Activated naive CD4-positive, alpha-beta T cell treated with anti-CD3 and anti-CD28 coated beads, Interleukin-2, amount 50 U/mL, for 72 hours (primary cell): ENCODE measurements at regions not wholly inside any gene's neighbourhood (a gene's known extent, or its start where the extent isn't known, plus 50 kb on each side); places are given as distances from the start of the nearest gene placed in this dataset.

ENCODE experiments used
- ATAC-seq, 2 donors: fragments of 150-1000 bp; cut with Tn5 transposase; 2 replicates each; pipeline ENCODE4 v1.10.0; 2021; ENCODE audit warnings: mild to moderate bottlenecking in 2 of 2, moderate library complexity in 2 of 2
- DNase-seq, 2 donors: peaks; one replicate each; pipeline ENCODE4 v3.0.0; 2021 to 2022; ENCODE audit warnings: low spot score in 2 of 2
- H3K27ac Mint-ChIP-seq, 2 donors: one replicate each; pipeline ENCODE4 v1.8.0; 2022; ENCODE audit warnings: mild to moderate bottlenecking in 2 of 2, mixed read lengths in 2 of 2
- H3K36me3 Mint-ChIP-seq, 2 donors: one replicate each; pipeline ENCODE4 v1.8.0; 2022; ENCODE audit warnings: mixed read lengths in 2 of 2
- H3K9me3 Mint-ChIP-seq, 2 donors: one replicate each; pipeline ENCODE4 v1.8.0; 2022; ENCODE audit warnings: mixed read lengths in 2 of 2

GRCh38 chr22:48849219-48849912, 978.3 kb downstream of the BRD1 start:
- DNase-seq (no peak), ATAC-seq (no peak)
- Mint-ChIP-seq H3K36me3 (no peaks in the 10 kb centered on the region), H3K9me3 (peaks cover 0 to 4% of the 10 kb centered on the region in 2 donors), H3K27ac (no peak overlapping the region)

DNA sequence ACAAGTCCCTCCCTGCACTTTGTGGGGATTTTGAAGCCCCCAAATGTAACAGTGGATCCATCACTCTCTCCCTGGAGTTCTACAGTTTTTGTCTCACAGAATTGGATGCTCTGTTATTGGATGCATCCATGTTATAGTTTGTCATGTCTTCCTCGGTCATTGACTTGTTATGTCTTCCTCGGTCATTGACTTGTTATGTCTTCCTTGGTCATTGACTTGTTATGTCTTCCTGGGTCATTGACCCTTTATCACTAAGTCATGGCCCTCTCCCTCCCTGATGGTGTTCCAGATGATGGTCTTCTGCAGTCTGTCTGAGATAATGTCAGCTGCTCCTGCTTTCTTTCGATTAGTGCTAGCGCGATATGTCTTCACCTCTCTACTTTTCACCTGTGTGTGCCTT, 981.5 kb downstream of the BRD1 start:
- H3K9me3 Mint-ChIP-seq: peaks cover 0 to 4% of the 10 kb centered on the region in 2 donors
- H3K36me3 Mint-ChIP-seq: no peaks in the 10 kb centered on the region
- no peak for ATAC-seq
- H3K27ac Mint-ChIP-seq: no peak overlapping the region
- DNase-seq: no peak

GRCh38 chr22:48845356-48845936, 982.2 kb downstream of the BRD1 start:
- ATAC-seq (no peak), DNase-seq (no peak)
- Mint-ChIP-seq H3K36me3 (no peaks in the 10 kb centered on the region), H3K9me3 (peaks cover 0 to 4% of the 10 kb centered on the region in 2 donors), H3K27ac (no peak overlapping the region)

- ATAC-seq (no peak), DNase-seq (no peak)
- no peak overlapping the region for H3K27ac Mint-ChIP-seq
- no peaks in the 10 kb centered on the region for H3K36me3 Mint-ChIP-seq
- H3K9me3 Mint-ChIP-seq: no peaks in the 10 kb centered on the region
Measured at GRCh38 chr22:48844056-48844675, 983.5 kb downstream of the BRD1 start.

DNA sequence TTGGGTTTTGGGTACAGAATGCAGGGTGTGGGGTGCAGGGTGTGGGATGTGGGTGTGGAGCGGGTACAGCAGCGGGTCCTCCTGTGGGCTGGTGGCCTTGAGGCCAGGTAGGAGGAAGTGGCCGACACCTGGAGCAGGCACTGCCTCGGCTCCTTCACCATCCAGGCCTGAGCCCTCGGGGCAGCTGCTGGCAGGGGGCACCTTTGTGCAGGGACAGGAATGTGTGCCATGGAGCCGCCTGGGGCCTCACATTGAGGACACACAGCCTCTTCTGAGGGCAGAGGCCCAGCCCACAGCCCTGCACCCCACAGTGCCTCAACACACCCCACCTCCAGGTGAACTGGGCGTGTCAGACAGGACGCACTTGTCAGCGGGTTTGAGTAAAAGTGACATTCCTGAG, 984.0 kb downstream of the BRD1 start:
- DNase-seq (no peak), ATAC-seq (no peak)
- no peak overlapping the region for H3K27ac Mint-ChIP-seq
- H3K9me3 Mint-ChIP-seq: no peaks in the 10 kb centered on the region
- no peaks in the 10 kb centered on the region for H3K36me3 Mint-ChIP-seq

DNA sequence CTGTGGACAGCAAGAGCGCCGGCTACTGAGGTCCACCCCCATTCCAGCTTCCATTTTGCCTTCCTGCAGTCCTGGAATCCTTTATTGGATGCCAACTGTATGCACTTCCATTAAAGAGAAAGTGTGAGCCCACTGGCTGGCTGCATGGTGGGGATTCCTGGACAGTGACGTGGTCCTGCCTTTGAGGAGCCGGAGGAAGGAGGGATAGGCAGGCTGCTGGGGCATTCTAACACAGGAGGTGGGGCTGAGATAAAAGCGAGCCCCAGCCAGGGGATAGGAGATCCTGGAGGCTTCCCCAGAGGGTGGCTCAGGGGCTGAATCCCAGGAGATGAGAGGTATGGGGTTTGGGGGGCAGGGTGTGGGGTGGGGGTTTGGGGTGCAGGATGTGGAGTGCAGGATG, 984.7 kb downstream of the BRD1 start:
- no peak for ATAC-seq
- peaks cover under 1 to 3% of the 10 kb centered on the region in 2 donors for H3K36me3 Mint-ChIP-seq

DNA sequence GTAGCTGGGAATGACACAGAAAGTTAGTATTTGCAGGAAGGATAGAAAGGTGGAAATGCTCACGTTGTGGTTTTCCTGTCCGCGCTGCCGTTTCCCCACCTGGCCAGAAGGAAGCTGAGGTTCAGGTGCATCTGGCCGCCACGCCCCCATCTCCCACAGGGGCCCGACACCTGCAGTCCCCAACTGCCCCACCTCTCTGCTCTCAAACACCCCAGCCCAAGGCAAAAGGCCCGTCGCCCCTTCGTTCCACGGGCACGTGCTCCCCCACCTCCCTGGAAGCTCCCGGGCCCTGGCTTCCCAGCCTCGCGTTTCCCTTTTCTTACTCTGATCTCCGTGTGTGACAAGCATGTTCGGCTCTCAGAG, 985.1 kb downstream of the BRD1 start:
- Mint-ChIP-seq H3K36me3 (peaks cover 5 to 7% of the 10 kb centered on the region in 2 donors), H3K9me3 (peaks cover 4 to 7% of the 10 kb centered on the region in 2 donors), H3K27ac (no peak overlapping the region)
- no peak for ATAC-seq
- DNase-seq: no peak

More for the DNA sequence above, 984.7 kb downstream of the BRD1 start:
- Mint-ChIP-seq H3K9me3 (peaks cover under 1 to 3% of the 10 kb centered on the region in 2 donors), H3K27ac (no peak overlapping the region)
- DNase-seq: no peak

- peaks cover 10 to 12% of the 10 kb centered on the region in 2 donors for H3K9me3 Mint-ChIP-seq
- H3K36me3 Mint-ChIP-seq: peaks cover 8 to 13% of the 10 kb centered on the region in 2 donors
- H3K27ac Mint-ChIP-seq: no peak overlapping the region
- no peak for DNase-seq
- ATAC-seq: no peak
Measured at GRCh38 chr22:48841881-48842582, 985.6 kb downstream of the BRD1 start.

GRCh38 chr22:48840112-48840949, 987.3 kb downstream of the BRD1 start:
- H3K27ac Mint-ChIP-seq: no peak overlapping the region

GRCh38 chr22:48838846-48839730, 988.6 kb downstream of the BRD1 start:
- no peak for ATAC-seq

More at GRCh38 chr22:48840112-48840949, 987.3 kb downstream of the BRD1 start:
- peaks cover 8 to 16% of the 10 kb centered on the region in 2 donors for H3K36me3 Mint-ChIP-seq
- ATAC-seq: no peak
- peaks cover 10 to 13% of the 10 kb centered on the region in 2 donors for H3K9me3 Mint-ChIP-seq
- no peak for DNase-seq

DNA sequence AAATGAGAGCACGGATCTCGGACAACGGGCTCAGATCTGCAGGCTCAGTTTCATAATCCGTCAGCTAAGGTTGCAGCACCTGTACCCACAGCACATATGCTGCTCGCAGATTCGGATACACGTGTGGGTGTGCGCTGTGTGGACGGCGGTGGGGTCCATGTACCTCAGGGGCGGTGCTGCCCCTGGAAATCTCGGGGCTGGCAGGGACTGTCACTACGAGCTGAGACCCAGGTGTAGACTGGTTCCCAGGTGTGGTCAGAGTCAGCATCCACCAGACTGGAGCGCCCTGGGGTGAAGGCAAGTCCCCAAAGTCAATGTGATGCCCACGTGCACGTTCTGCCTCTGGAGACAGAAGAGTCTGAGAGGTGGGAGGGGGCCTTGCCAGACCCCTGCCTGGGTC, 989.3 kb downstream of the BRD1 start:
- no peak for ATAC-seq
- peaks cover 11 to 20% of the 10 kb centered on the region in 2 donors for H3K36me3 Mint-ChIP-seq
- peaks cover 10 to 17% of the 10 kb centered on the region in 2 donors for H3K9me3 Mint-ChIP-seq
- no peak overlapping the region for H3K27ac Mint-ChIP-seq
- no peak for DNase-seq

More at GRCh38 chr22:48838846-48839730, 988.6 kb downstream of the BRD1 start:
- DNase-seq: no peak
- H3K27ac Mint-ChIP-seq: no peak overlapping the region
- H3K36me3 Mint-ChIP-seq: peaks cover 8 to 16% of the 10 kb centered on the region in 2 donors
- H3K9me3 Mint-ChIP-seq: peaks cover 10 to 13% of the 10 kb centered on the region in 2 donors

DNA sequence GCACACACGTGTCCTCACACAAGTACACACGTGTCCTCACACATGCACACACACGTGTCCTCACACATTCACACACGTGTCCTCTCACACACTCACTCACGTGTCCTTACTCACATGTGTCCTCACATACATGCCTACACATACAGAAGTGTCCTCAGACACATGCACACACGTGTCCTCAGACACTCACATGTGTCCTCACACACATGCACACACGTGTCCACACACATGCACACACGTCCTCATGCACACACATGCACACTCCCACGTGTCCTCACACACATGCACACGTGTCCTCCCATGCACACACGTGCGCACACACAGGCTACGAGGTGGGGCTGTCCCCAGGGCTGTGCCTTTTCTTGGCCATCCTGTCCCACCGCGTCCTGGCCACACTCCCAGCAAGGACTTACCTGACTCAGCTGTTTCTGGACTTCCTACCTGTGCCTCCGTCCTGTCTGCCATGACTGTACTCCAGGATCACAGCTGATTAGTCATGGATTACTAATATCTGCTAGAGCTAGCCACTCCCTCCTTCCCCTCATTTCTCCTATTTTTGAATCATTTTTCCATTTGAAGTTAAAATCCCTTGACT, 990.2 kb downstream of the BRD1 start:
- Mint-ChIP-seq H3K9me3 (peaks cover 20 to 21% of the 10 kb centered on the region in 2 donors), H3K27ac (no peak overlapping the region), H3K36me3 (peaks cover 20 to 30% of the 10 kb centered on the region in 2 donors)
- ATAC-seq: no peak
- peak in 1 of 2 donors; percentile 7 for DNase-seq

DNA sequence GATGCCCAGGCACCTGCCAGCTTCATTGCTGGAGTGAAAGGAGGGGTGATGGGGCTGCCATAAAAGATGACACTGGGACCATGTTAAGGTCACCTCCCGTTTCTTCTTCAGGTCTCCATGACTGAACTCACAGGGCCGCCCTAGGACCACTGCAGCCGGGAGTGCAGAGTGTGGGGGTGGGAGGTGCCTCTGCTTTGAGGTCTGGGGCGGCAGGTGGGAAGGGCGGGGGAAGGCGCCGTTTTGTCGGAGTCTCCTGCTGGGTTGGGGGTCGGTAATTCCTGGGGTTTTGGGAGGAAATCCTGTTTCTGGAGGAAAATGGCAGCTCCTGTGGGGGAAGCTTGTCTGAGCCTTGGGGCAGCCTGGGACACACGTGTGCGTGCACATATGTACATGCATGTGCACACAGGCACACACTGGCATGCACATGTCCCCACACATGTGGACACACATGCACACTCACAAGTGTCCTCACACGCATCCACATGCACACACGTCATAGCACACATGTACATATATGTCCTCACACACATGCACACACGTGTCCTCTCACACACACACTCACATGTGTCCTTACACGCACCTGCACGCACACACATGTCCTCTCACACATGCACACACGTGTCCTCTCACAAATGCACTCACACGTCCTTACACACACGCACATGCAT, 990.9 kb downstream of the BRD1 start:
- ATAC-seq: no peak
- peak in 1 of 2 donors; percentile 39 for DNase-seq
- Mint-ChIP-seq H3K36me3 (peaks cover 20 to 31% of the 10 kb centered on the region in 2 donors), H3K9me3 (peaks cover 20 to 21% of the 10 kb centered on the region in 2 donors), H3K27ac (no peak overlapping the region)

GRCh38 chr22:48835857-48836672, 991.6 kb downstream of the BRD1 start:
- Mint-ChIP-seq H3K27ac (no peak overlapping the region), H3K36me3 (peaks cover 20 to 39% of the 10 kb centered on the region in 2 donors), H3K9me3 (peaks cover 20 to 26% of the 10 kb centered on the region in 2 donors)
- DNase-seq (peak in 1 of 2 donors; percentile 42), ATAC-seq (no peak)
